Ishikawa (cell line): ENCODE measurements at regions not wholly inside any gene's neighbourhood (a gene's known extent, or its start where the extent isn't known, plus 50 kb on each side); places are given as distances from the start of the nearest gene placed in this dataset.
A peak's percentile ranks its signal among the peaks of the same experiment; 100 is the strongest.

Source experiments
- CEBPB ChIP-seq: IDR thresholded peaks from 2 replicates; pipeline ENCODE4 v1.6.1; 2012
- CREB1 ChIP-seq: IDR thresholded peaks from 2 replicates; pipeline ENCODE4 v1.6.1; 2012; ENCODE audit warnings: low read depth
- EGR1 ChIP-seq: IDR thresholded peaks from 2 replicates; pipeline ENCODE4 v1.6.1; 2012
- EP300 ChIP-seq: IDR thresholded peaks from 2 replicates; pipeline ENCODE4 v1.6.1; 2012; ENCODE audit warnings: borderline replicate concordance
- FOXM1 ChIP-seq: IDR thresholded peaks from 2 replicates; pipeline ENCODE4 v1.6.1; 2012; ENCODE audit warnings: low read depth, borderline replicate concordance
- MAX ChIP-seq: IDR thresholded peaks from 2 replicates; pipeline ENCODE4 v1.6.1; 2012
- NFIC ChIP-seq: IDR thresholded peaks from 2 replicates; pipeline ENCODE4 v1.6.1; 2012
- RAD21 ChIP-seq: IDR thresholded peaks from 2 replicates; pipeline ENCODE4 v1.6.1; 2012; ENCODE audit warnings: low read depth
- REST ChIP-seq: IDR thresholded peaks from 2 replicates; pipeline ENCODE4 v1.6.1; 2012; ENCODE audit warnings: low read depth, mild to moderate bottlenecking
- TAF1 ChIP-seq: IDR thresholded peaks from 2 replicates; pipeline ENCODE4 v1.6.1; 2012; ENCODE audit warnings: low read depth, mild to moderate bottlenecking
- TCF12 ChIP-seq: IDR thresholded peaks from 2 replicates; pipeline ENCODE4 v1.6.1; 2012; ENCODE audit warnings: low read depth
- TEAD4 ChIP-seq: IDR thresholded peaks from 2 replicates; pipeline ENCODE4 v1.6.1; 2012
- USF1 ChIP-seq: IDR thresholded peaks from 2 replicates; pipeline ENCODE4 v1.6.1; 2012
- YY1 ChIP-seq: IDR thresholded peaks from 2 replicates; pipeline ENCODE4 v1.6.1; 2012; ENCODE audit warnings: low read depth
- ZBTB7A ChIP-seq: IDR thresholded peaks from 2 replicates; pipeline ENCODE4 v1.6.1; 2012; ENCODE audit warnings: low read depth

GRCh38 chr3:159266779-159267178, 464.9 kb downstream of the MFSD1 start:
- no peak for TF ChIP-seq MAX
- TF ChIP-seq RAD21 = peak; percentile 72

GRCh38 chr3:159271799-159272512, 470.1 kb downstream of the MFSD1 start:
- TF ChIP-seq RAD21 (no peak), REST (no peak)

GRCh38 chr3:159273070-159273469, 471.2 kb downstream of the MFSD1 start:
- TF ChIP-seq CEBPB (no peak), TEAD4 (no peak), EP300 (no peak), MAX (no peak), CREB1 (no peak)

- TF ChIP-seq CEBPB = no peak
- no peak for TF ChIP-seq USF1
- no peak for TF ChIP-seq TEAD4
- TF ChIP-seq CREB1 = no peak
- peak; percentile 91 for TF ChIP-seq REST
- no peak for TF ChIP-seq TCF12
- TF ChIP-seq YY1 = no peak
- peak; percentile 74 for TF ChIP-seq MAX
- no peak for TF ChIP-seq EGR1
- TF ChIP-seq EP300 = no peak
- no peak for TF ChIP-seq FOXM1
Observed at GRCh38 chr3:159273608-159274007, 471.8 kb downstream of the MFSD1 start.

- TF ChIP-seq CREB1 (no peak), NFIC (no peak), TEAD4 (no peak), TCF12 (no peak), RAD21 (no peak), EP300 (no peak), ZBTB7A (no peak), CEBPB (no peak), MAX (no peak), YY1 (no peak), FOXM1 (no peak), TAF1 (no peak), USF1 (no peak), EGR1 (no peak), REST (no peak)
Observed at GRCh38 chr3:159275741-159276140, 473.9 kb downstream of the MFSD1 start.
